ENCODE measurements at regions not wholly inside any gene's neighbourhood (a gene's known extent, or its start where the extent isn't known, plus 50 kb on each side); places are given as distances from the start of the nearest gene placed in this dataset.
A peak's percentile ranks its signal among the peaks of the same experiment; 100 is the strongest.

DNA sequence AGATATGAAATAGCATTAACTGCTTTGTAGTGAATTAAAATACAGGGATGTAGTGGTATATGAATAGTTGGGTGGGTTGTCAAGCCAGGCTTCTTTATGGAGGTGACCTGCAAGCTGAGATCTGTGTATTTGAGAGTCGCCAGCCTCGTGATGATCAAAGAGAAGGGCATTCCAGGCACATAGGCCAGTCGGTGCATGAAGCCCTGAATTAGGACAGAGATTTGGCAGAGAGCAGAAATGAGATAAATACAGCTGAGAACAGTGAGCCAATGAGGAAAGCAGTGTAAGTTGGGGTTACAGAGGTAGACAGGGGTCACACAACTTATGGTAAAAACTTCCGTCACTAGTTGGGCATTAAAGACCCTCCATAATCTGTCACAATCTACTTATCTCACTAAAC lies 641.9 kb downstream of the OTOL1 start:
- DNase-seq = no peak

DNA sequence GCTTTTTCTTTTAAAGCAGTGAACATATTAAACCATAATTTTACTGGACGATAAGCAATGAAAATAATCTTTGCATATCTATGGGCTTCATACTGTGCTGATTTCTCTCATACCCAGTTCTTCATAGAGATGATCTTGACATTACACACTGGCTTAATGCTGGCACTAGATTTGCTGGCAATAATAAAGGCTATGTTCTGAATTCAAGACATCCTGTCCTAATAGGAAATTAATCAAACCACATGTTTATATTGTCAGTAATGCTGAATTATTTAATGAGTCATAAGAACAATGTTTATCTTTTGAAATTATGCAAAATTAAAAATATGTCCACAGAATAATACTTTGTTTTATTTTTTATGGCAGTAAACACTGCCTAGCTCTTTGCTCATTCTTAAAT lies 643.2 kb downstream of the OTOL1 start:
- DNase-seq = no peak

DNA sequence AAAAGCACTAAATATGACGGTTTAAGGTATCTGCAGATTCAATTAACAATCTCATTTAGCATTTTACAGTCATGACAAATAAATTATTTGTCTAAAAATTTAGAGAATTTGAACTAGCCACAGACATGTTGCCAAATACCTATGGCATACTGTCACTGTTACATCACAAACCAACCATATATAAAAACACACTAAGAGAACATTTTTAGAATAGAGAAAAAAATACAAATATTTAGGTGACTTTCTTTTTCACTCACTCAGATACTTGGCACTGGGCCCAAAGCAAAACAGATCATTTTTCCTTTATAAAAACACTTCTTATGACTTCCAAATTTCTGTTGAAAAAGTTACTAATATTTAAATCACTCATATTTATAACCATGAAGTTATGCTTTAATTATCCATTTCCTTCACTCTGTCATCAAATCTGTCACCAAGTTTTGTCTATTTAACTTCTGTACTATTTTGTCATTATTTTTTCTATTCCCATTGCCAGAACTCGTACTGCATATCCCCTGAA lies 644.7 kb downstream of the OTOL1 start:
- DNase-seq = no peak

DNA sequence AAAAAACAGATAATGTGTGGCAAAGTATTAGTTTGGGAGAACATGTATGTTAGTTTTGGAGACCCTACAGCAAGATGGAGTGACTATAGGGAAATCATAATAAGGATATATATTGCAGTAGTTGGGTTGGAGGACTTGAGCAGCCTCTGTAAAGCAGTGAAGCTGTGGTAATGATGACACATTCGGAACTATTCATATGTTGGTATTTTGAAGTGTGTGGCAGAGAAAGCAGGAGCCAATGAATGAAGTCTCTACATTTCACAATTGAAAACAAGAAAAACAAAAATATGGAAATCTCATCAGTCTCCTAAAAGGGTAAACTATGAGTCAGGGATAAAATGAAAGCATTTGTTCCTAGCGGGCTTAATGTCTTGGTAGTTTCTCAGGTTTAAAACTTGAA lies 645.9 kb downstream of the OTOL1 start:
- no peak for DNase-seq

DNA sequence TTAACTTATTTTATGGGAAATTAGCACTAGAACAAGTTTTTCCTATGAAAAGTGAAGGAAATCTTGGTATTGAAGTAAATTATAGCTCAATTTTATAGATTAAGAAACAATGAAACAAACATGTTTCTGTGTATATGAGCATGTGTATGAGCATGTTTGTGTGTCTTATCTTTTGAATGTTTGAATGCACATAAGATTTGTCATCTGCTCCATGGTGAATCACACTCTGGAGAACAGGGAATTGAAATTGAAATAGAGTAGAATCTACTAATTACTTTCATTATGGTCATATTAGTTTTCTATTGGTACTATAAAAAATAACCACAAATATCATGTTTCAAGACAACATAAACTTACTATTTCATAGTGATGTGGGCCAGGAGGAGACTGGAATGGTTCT lies 646.6 kb downstream of the OTOL1 start:
- no peak for DNase-seq

DNA sequence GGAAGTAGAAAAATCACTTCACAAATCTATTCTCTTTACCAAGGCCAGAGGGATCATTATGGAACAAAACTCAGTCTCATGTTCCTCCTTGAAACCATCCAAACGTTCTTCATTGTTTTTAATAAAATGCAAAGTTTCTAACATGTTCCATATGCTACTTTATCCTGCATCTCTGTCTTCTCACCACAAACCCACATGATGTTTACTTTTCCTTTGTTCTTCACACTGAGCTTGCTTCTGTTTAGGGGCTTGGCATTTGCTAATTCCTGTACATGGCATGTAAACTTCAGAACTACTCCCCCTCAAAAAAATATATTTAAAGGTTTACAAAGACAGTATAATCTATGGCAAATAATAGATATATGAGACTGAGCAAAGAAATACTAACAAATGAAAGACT lies 651.4 kb downstream of the OTOL1 start:
- DNase-seq = no peak

DNA sequence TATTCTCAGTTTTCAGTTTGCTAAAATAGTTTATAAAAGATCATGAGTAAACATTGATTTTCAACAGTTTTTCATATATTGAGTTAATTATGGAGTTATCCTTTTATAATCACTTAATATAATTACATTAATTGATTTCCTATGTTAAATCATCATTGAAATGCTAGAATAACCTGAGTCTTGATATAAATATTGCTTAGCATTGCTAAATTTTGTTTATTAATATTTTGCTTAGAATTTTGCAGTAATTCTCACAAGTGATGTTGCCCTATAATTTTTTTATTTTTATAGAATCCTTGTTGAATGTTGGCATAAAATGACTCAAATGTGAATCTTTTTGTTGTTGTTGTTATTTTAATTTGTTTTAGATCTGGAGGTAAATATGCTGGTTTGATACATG lies 654.2 kb downstream of the OTOL1 start:
- DNase-seq = no peak

DNA sequence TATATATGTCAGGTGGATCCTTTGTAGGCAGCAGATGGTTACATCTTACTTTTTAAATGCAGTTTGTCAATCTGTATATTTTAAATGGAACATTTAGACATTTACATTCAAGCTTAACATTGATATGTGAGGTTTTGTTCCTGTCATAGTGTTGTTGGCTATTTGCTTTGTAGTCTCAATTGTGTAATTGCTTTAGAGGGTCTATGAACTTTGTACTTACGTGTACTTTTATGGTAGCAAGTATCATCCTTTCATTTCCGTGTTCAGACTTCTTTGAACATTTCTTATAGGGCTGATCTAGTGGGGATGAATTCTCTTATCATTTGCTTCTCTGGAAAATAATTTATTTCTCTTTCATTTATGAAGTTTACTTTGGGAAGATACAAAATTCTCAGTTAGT lies 656.0 kb downstream of the OTOL1 start:
- DNase-seq = no peak

DNA sequence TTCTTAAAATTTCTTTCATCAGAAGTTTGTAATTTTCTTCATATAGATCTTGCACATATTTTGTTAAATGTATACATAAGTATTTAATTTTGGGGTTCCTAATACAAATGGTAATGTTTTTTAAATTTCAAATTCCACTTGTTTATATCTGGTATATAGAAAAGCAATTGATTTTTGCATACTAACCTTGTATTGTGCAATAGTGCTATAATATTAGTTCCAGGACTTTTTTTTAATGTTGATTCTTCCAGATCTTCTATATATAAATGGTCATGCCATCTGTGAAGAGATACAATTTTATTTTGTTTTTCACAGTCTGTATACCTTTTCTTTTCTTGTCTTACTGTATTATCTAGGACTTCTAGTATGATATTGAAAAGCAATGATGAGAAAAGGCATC lies 665.0 kb downstream of the OTOL1 start:
- no peak for DNase-seq

DNA sequence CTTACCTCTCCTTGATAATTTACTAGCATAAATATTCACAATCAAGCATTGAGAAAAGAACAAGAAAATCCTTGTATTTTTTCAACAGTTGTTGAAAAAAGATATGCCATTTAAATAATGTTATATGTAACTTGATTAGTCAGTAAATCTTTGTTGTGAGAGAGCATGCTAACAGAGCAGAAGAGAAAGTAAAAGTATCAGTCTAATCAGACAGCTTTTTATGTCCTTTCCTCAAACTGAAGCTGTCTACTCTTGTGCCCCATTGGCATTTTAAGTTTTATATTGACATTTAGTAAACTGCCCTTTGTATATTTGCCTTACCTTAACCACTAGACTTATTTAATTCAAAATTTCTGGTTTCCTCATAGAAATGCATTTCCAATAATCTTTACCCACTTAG lies 668.7 kb downstream of the OTOL1 start:
- DNase-seq = no peak

DNA sequence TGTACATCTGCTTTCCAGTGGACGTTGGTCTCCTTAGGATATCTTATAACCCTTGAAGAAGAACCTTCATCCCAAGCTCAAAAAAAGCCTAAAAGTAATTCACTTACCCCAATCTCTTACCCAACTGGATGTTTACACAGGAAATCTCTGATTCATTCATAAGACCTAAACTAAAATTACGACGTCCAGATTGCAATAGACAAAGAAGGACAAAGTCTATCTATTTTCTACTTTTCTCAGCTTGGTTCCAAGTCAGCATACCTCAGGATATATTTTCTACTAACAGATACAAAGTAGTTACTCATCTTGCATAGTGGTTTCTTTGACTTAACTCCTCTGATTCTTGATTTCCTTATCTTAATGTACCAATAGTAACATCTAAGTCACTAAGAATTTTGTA lies 669.9 kb downstream of the OTOL1 start:
- DNase-seq = no peak

DNA sequence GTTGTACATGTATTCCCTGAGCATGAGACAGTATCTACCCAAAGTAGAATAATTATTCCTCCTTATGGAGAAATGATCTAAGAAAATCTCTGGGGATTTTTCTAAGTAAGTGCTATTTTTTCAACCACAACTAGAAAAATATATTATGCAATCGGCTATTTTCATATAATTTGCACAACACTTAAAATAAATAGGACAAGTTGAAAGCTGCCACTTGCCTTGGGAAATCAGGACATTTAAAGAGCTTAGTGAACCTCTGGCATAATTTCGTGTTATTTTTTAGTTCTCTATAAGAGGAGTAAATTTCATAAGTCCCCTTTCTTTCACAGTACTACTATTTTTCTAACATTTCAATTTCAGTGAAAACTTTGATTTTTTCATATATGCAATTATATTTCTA lies 672.1 kb downstream of the OTOL1 start:
- no peak for DNase-seq

DNA sequence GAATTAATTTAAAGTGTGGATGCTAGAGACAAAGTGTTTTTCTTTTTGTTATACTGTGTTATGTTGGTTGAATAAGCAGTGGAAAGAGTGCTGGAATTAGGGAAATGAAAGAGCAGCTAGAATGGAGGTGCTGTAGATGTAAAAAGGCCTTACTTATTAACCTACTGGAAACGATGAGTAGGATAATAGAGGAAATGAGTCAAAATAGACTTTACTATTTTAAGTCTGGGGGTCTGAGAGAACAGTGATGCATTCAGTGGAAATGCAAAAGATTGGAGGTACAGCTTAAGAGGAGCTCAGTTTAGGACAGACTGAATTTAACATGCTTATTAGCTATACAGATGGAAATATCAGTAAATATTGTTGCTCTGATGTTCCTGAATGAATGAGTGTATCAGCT lies 674.0 kb downstream of the OTOL1 start:
- DNase-seq = no peak

DNA sequence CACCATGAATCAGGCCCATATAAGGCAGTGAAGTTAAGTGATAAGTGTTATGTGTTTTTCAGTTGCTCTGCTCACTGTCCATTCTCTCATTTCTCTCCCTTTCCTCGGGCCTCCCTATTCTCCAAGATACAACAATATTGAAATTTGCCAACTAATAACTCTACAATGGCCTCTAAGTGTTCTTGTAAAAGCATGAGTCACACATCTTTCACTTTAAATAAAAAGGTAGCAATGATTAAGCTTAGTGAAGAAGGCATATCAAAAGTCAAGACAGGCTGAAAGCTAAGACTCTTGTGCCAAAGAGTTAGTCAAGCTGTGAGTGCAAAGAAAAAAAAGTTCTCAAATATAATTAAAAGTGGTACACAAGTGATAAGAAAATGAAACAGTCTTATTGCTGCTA lies 675.4 kb downstream of the OTOL1 start:
- no peak for DNase-seq

DNA sequence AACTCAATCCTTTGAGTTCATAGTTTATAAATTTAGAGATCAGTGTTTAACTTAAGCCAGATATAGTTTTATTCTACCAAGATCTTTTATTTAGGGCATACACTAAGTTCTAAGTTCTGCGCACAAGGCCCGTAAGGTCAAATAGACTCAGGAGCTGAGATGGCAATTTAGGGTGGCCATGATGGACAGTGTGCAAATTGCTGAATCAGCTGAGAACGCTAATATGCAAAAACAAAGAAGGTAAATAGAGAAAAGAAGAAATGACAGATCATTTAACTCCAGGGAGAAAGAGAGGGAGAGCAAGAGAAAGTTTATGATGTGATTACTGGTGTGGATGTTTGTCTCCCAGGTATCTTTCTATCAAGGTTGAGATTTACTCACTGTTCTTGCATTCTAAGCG lies 678.5 kb downstream of the OTOL1 start:
- no peak for DNase-seq

DNA sequence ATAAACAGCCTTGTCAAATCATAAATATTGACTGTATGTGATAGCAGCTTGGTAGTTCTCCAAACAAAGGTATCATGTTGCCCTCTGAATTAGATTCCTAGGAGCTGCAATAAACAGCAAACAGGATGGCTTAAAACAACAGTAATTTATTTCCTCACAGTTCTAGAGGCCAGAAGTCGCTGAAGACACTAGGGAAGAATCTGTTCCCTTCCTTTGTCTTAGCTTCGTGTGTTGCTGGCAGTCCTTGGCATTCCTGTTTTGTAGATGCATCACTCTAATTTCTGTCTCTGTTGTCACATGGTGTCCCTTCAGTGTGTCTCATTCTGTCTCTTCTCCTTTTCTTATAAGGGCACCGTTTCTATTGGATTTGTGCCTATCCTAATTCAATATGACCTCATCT lies 679.3 kb downstream of the OTOL1 start:
- no peak for DNase-seq

DNA sequence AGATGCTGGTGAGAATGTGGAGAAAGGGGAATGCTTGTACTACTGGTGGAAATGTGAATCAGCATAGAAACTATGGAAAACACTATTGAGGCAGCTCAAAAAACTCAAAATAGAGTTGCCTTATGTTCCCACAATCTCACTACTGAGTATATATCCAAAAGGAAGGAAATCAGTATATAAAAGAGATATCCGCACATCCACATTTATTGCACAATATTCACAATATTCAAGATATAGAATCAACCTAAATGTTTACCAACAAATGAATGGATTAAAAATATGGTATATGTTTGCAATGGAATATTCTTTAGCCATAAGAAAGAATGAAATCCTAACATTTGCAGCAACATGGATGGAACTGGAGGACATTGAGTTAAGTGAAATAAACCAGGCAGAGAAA lies 686.8 kb downstream of the OTOL1 start:
- no peak for DNase-seq

DNA sequence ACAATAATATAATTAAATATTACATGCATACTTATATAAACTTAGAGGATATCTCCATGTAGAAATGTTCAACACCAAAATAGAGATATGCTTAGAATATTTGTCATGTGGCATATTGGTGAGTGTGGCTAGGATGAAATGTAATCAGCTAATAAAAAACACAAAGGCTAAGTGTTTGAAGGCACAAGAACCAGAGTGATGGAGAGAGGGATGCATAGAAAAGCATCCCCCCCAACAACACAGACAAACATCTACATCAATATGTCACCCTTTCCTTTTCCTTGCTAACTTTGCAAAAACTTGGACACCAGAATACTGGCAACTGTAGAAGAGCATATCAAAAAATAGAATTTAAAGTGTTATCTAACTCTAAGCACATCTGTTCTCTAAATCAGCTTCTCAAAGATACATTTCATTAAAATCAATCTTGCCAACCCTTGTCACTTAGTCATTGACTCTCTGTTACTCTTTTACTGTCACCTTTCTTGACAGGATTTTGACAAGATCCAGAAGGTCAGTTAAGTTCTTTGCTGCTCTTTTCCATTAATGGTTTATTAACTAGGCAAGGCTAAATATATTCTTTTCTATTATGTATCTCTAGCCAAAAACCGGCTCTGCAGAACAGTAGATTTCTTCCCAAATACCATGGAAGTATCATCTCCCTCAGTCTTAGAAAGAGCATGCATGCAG lies 695.9 kb downstream of the OTOL1 start:
- no peak for DNase-seq

DNA sequence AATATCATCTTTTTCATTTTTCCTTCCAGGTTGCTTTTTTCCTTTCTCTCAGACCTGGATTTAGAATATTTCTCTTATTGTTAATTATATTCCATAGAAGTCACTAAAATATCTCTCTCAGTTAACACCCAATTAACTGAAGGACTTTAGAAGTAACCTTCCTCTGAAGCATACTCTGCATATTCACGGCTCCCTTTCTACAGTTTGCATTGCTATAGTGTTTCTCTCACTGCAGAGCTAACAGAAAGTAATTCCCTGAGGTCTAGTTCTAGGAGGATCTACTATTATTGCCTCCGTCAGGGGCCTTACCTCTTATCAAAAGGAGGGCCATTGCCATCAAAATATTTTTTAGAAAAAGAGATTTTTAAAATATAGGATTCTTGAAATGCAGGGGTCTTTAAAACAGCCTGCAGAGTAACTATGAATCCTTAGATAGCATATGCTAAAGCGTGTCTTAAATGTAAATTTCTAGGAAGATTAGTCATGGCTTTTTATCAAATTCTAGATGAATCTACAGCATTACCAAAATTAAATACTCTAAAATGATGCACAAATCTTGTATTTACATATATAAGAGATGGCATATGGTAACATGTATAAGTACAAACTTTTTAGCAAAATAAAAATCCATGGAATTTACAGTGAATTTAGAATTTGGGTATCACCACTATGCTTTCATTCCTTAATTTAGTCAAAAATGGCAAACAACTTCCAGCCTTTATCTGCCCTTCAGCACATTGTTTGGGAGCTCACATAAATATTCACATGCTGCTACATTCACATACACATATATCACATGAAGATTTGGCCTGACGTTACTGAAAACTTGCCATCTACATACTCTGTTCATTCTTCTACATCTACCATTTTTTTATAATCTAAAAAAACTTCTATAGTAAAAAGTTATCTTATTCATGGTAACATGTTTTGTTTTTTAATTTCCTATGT lies 696.8 kb downstream of the OTOL1 start:
- DNase-seq = no peak

DNA sequence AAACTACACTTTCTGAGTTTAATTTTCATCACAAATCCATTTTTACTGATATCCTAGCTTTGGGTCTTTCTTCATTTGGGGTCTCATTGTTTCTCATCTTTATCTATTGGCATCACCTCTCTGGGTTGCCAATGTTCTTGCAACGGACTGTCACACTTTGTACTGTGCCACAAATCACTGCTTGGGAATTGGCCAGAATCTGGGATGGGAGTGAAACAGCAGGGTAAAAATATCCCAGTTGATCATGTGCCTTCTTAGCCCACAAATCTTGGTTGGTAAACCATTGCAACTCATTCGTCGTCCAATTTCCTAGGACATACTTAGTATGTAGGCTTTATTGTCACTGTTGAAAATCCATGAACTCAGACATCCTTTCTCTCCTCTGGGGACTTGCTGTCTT lies 698.5 kb downstream of the OTOL1 start:
- DNase-seq = no peak

DNA sequence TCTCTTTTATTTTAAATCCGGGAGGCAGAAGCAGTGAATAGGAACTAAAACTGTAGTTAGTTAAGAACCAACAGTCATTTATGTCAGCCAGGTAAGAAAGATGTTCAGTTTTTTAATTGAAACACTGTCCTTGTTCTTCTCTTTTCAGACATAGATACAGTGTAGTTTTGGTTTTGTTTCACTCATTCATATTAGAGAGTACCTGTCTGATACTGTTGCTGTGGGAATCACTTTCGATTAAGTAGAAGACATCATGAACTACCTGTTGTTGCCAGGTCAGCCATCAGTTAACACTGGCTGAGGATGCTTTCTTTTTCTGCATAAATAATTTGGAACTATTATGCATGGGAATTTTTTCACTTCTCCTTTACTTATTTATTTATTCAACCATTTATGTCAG lies 700.4 kb downstream of the OTOL1 start:
- no peak for DNase-seq

DNA sequence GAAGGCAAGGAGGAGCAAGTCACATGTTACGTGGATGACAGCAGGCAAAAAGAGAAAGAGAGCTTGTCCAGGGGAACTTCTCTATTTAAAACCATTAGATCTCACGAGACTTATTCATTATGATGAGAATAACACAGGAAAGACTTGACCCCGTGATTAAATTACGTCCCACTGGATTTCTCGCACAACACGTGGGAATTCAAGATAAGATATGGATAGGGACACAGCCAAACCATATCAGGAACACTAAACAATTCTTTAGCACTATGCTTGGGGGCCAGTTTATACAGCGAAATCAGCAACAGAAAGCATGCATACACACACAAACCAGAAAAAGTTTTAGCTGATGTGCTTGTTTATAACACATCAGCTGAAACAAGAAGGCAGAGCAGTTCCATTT lies 704.2 kb downstream of the OTOL1 start:
- DNase-seq = peak in 1 of 3 donors; percentile 8

DNA sequence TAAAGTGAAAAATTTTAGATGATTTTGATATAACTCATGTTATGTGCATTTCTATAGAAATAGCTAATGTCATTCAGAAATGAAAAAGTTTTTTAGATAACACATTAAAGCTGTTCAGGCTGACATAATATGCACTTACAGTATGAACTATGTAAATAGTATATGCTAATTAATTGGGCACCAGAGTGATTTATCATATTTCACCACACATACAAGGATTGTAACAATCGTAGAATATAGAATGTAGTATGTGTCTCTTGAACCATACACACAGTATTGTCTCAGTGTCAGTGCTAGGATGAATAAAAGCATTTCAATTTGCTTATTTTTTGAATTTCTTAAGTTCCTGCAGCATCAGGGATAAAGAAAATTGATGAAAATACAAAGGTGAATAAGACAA lies 710.0 kb downstream of the OTOL1 start:
- DNase-seq = peak in 1 of 3 donors; percentile 11

DNA sequence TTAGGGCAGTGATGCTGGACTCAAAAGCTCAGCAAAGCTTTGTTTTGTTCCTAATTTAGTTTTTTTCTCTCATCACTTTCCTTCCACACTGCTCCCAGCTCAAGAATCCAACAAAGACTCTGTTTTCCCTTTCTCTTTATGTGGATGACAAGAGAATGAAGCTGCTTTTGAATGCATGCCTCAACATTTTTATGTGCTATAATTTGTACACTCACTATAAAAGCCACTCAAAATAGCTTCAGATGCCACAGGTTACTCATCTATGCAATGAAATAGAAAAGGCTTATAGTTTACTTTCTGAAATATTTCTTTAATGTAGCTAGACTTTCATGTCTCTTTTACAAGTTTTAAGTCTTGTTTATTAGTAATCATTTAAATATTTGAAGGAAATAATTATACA lies 714.9 kb downstream of the OTOL1 start:
- no peak for DNase-seq

Measured in suppressor macrophage treated with lipopolysaccharide for 1 hour (primary cell).